Endodermal cell (in vitro differentiated cells): ENCODE measurements at regions not wholly inside any gene's neighbourhood (a gene's known extent, or its start where the extent isn't known, plus 50 kb on each side); places are given as distances from the start of the nearest gene placed in this dataset.

Experiments
- DNase-seq: peaks from one replicate; pipeline ENCODE4 v3.0.0-alpha.2; 2017
- H3K27ac ChIP-seq: 2 replicates; pipeline ENCODE4 v1.5.1; 2013; ENCODE audit warnings: mild to moderate bottlenecking, low read depth, low read length, moderate library complexity
- H3K27me3 ChIP-seq: 2 replicates; pipeline ENCODE4 v1.6.1; 2013; ENCODE audit warnings: mild to moderate bottlenecking, low read length, moderate library complexity; ENCODE audit not compliant: insufficient read depth, control insufficient read depth, poor library complexity, severe bottlenecking
- H3K36me3 ChIP-seq: 2 replicates; pipeline ENCODE4 v1.7.0; 2013; ENCODE audit warnings: mild to moderate bottlenecking, low read length, moderate library complexity; ENCODE audit not compliant: control insufficient read depth, insufficient read depth
- H3K4me1 ChIP-seq: one replicate; pipeline ENCODE4 v1.7.0; 2013; ENCODE audit warnings: low read length; ENCODE audit not compliant: control insufficient read depth, insufficient read depth
- H3K4me3 ChIP-seq: 2 replicates; pipeline ENCODE4 v1.5.1; 2013; ENCODE audit warnings: mild to moderate bottlenecking, low read length, moderate library complexity
- H3K9ac ChIP-seq: 2 replicates; pipeline ENCODE4 v1.6.1; 2013; ENCODE audit warnings: mild to moderate bottlenecking, low read length, moderate library complexity; ENCODE audit not compliant: poor library complexity, severe bottlenecking; ENCODE audit errors: extremely low read depth
- H3K9me3 ChIP-seq: 2 replicates; pipeline ENCODE4 v1.6.1; 2013; ENCODE audit warnings: mild to moderate bottlenecking, low read length, moderate library complexity; ENCODE audit not compliant: control insufficient read depth
- H3K27ac Mint-ChIP-seq: 2 replicates; pipeline ENCODE4 v1.8.0; 2020; ENCODE audit warnings: mixed read lengths
- H3K27me3 Mint-ChIP-seq: 2 replicates; pipeline ENCODE4 v1.8.0; 2021; ENCODE audit warnings: mild to moderate bottlenecking, mixed read lengths; ENCODE audit not compliant: insufficient read depth
- H3K36me3 Mint-ChIP-seq: 2 replicates; pipeline ENCODE4 v1.8.0; 2020; ENCODE audit warnings: low read depth, mixed read lengths
- H3K4me1 Mint-ChIP-seq: 2 replicates; pipeline ENCODE4 v1.8.0; 2020; ENCODE audit warnings: mixed read lengths
- H3K4me3 Mint-ChIP-seq: 2 replicates; pipeline ENCODE4 v1.8.0; 2020; ENCODE audit warnings: mild to moderate bottlenecking, moderate library complexity, mixed read lengths
- H3K9me3 Mint-ChIP-seq: 2 replicates; pipeline ENCODE4 v1.8.0; 2020; ENCODE audit warnings: mild to moderate bottlenecking, mixed read lengths
- CTCF ChIP-seq: fragments of 200-600 bp; sonication (generic); conservative IDR thresholded peaks from 2 replicates; pipeline ENCODE4 v1.5.0; 2021; ENCODE audit warnings: antibody characterized with exemption, mild to moderate bottlenecking
- WGBS, 2 experiments: methylation state at CpG; one replicate each; pipeline versions ENCODE4 v1.1.5 to v1.1.7; 2013; ENCODE audit warnings: missing lambda C conversion rate in 2 of 2, mixed read lengths in 1 of 2; ENCODE audit not compliant: insufficient coverage in 1 of 2, insufficient read length in 1 of 2; 5-methylcytosine and 5-hydroxymethylcytosine counted together

- H3K27ac Mint-ChIP-seq = no peak overlapping the region
- Histone ChIP-seq H3K36me3 (no peaks in the 10 kb centered on the region), H3K4me3 (no peak overlapping the region), H3K9me3 (no peaks in the 10 kb centered on the region), H3K27me3 (no peaks in the 10 kb centered on the region), H3K27ac (no peak overlapping the region), H3K9ac (no peak overlapping the region), H3K4me1 (no peaks in the 10 kb centered on the region)
- no peak for DNase-seq
- no peak overlapping the region for H3K4me3 Mint-ChIP-seq
- TF ChIP-seq CTCF = no peak
- H3K27me3 Mint-ChIP-seq = no peaks in the 10 kb centered on the region
- no peaks in the 10 kb centered on the region for H3K9me3 Mint-ChIP-seq
- peaks cover 18% of the 10 kb centered on the region for H3K4me1 Mint-ChIP-seq
- no peaks in the 10 kb centered on the region for H3K36me3 Mint-ChIP-seq
These were observed 182.0 kb upstream of the JAG1 start for GRCh38 chr20:10855778-10856177.

- H3K27ac Mint-ChIP-seq = no peak overlapping the region
- Histone ChIP-seq H3K4me1 (no peaks in the 10 kb centered on the region), H3K9me3 (no peaks in the 10 kb centered on the region), H3K9ac (no peak overlapping the region), H3K27ac (no peak overlapping the region), H3K27me3 (no peaks in the 10 kb centered on the region), H3K4me3 (no peak overlapping the region), H3K36me3 (no peaks in the 10 kb centered on the region)
- peaks cover 18% of the 10 kb centered on the region for H3K4me1 Mint-ChIP-seq
- H3K4me3 Mint-ChIP-seq = no peak overlapping the region
- no peaks in the 10 kb centered on the region for H3K9me3 Mint-ChIP-seq
- DNase-seq = no peak
- no peaks in the 10 kb centered on the region for H3K36me3 Mint-ChIP-seq
- WGBS, 2 experiments = 100% methylated on average over 1 of the region's 1 CpG; no CpG with 5 or more reads in 1 of the 2 experiments
- TF ChIP-seq CTCF = no peak
- no peaks in the 10 kb centered on the region for H3K27me3 Mint-ChIP-seq
These were observed 182.6 kb upstream of the JAG1 start for GRCh38 chr20:10856237-10857015.

GRCh38 chr20:10857352-10858070 is 183.7 kb upstream of the JAG1 start:
- no peaks in the 10 kb centered on the region for H3K36me3 Mint-ChIP-seq
- no peak overlapping the region for H3K27ac Mint-ChIP-seq
- Histone ChIP-seq H3K9ac (no peak overlapping the region), H3K9me3 (no peaks in the 10 kb centered on the region), H3K27me3 (no peaks in the 10 kb centered on the region), H3K4me3 (no peak overlapping the region), H3K36me3 (no peaks in the 10 kb centered on the region), H3K27ac (no peak overlapping the region), H3K4me1 (no peaks in the 10 kb centered on the region)
- H3K4me1 Mint-ChIP-seq = peaks cover 18% of the 10 kb centered on the region
- no peak overlapping the region for H3K4me3 Mint-ChIP-seq
- H3K9me3 Mint-ChIP-seq = no peaks in the 10 kb centered on the region
- H3K27me3 Mint-ChIP-seq = no peaks in the 10 kb centered on the region
- WGBS, 2 experiments = 93 to 94% methylated on average over 4 to 6 of the region's 6 CpGs
- no peak for TF ChIP-seq CTCF
- DNase-seq = no peak
